ENCODE measurements at regions not wholly inside any gene's neighbourhood (a gene's known extent, or its start where the extent isn't known, plus 50 kb on each side); places are given as distances from the start of the nearest gene placed in this dataset.

GRCh38 chr3:197349368-197349767 lies 51.0 kb upstream of the DLG1 start:
- Histone ChIP-seq H3K9me3 (no peaks in the 10 kb centered on the region), H3K36me3 (no peaks in the 10 kb centered on the region), H3K4me3 (no peak overlapping the region), H3K27me3 (no peaks in the 10 kb centered on the region), H3K27ac (no peak overlapping the region), H3K4me1 (no peaks in the 10 kb centered on the region)
- intact Hi-C loops (cut with DNase I): no loop called here
- no peak for TF ChIP-seq POLR2A (IDR thresholded peaks at IDR 0.05)
- TF ChIP-seq, protein P1, sequence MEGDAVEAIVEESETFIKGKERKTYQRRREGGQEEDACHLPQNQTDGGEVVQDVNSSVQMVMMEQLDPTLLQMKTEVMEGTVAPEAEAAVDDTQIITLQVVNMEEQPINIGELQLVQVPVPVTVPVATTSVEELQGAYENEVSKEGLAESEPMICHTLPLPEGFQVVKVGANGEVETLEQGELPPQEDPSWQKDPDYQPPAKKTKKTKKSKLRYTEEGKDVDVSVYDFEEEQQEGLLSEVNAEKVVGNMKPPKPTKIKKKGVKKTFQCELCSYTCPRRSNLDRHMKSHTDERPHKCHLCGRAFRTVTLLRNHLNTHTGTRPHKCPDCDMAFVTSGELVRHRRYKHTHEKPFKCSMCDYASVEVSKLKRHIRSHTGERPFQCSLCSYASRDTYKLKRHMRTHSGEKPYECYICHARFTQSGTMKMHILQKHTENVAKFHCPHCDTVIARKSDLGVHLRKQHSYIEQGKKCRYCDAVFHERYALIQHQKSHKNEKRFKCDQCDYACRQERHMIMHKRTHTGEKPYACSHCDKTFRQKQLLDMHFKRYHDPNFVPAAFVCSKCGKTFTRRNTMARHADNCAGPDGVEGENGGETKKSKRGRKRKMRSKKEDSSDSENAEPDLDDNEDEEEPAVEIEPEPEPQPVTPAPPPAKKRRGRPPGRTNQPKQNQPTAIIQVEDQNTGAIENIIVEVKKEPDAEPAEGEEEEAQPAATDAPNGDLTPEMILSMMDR (IDR thresholded peaks at IDR 0.05): no peak
- DNase-seq (no peak), ATAC-seq (no peak)
- WGBS (ENCODE audit: insufficient coverage, low coverage, low lambda C conversion rate, missing lambda C conversion rate): 69% methylated on average over 3 of the region's 8 CpGs
